Lower leg skin (tissue), 4 donors: ENCODE measurements at regions not wholly inside any gene's neighbourhood (a gene's known extent, or its start where the extent isn't known, plus 50 kb on each side); places are given as distances from the start of the nearest gene placed in this dataset.

Experiments used
- DNase-seq, 2 donors: peaks; one replicate each; pipeline ENCODE4 v3.0.0-alpha.2; 2019; ENCODE audit warnings: low spot score in 2 of 2
- H3K4me3 ChIP-seq: fragments of 200-600 bp; sonication (generic); 2 replicates; pipeline ENCODE4 v1.5.1; 2017; ENCODE audit warnings: mild to moderate bottlenecking, low read depth; ENCODE audit not compliant: poor library complexity, severe bottlenecking
- POLR2A ChIP-seq, 2 donors: fragments of 450-650 bp; IDR thresholded peaks; one replicate each; pipeline ENCODE4 v1.6.1; 2016 to 2017; ENCODE audit warnings: antibody characterized with exemption in 2 of 2, mild to moderate bottlenecking in 1 of 2, moderate library complexity in 1 of 2
- WGBS, 2 donors: methylation state at CpG; one replicate each; pipeline ENCODE4 v1.1.5; 2018; 5-methylcytosine and 5-hydroxymethylcytosine counted together
- intact Hi-C: fragments of 100-400 bp; cut with DNase I; formaldehyde crosslinking; loops from one replicate; pipeline ENCODE4 v1.15.0; 2023; ENCODE audit warnings: low total_unique reads
- TF ChIP-seq, protein P1 (sequence below), 3 donors: fragments of 450-650 bp; IDR thresholded peaks; one replicate each; pipeline ENCODE4 v1.5.1; 2016; ENCODE audit warnings: antibody characterized with exemption in 3 of 3, mild to moderate bottlenecking in 3 of 3, moderate library complexity in 2 of 3

DNA sequence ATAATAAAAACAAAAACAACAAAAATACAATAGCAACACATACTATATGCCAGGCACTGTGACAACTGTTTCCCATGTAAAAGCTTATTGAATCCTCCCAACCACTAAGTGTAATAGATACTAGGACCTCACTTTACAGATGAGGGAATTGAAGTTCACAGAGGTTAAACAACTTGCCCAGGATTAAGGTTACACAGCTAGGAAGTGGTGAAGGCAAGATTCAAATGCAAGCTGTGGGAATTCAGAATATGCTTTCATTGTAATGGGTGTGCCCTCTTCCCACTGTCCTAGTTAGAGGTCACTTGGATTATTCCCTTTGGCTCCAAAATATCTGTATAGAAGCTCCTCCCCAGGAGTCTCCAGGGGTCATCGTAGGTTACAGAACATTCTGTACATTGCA, 231.1 kb downstream of the MREG start:
- DNase-seq: no peak
- H3K4me3 ChIP-seq: no peak overlapping the region
- 64 to 95% methylated on average over 1 of the region's 1 CpG for WGBS, 2 donors
- intact Hi-C loops: no loop called here
- TF ChIP-seq, protein P1, sequence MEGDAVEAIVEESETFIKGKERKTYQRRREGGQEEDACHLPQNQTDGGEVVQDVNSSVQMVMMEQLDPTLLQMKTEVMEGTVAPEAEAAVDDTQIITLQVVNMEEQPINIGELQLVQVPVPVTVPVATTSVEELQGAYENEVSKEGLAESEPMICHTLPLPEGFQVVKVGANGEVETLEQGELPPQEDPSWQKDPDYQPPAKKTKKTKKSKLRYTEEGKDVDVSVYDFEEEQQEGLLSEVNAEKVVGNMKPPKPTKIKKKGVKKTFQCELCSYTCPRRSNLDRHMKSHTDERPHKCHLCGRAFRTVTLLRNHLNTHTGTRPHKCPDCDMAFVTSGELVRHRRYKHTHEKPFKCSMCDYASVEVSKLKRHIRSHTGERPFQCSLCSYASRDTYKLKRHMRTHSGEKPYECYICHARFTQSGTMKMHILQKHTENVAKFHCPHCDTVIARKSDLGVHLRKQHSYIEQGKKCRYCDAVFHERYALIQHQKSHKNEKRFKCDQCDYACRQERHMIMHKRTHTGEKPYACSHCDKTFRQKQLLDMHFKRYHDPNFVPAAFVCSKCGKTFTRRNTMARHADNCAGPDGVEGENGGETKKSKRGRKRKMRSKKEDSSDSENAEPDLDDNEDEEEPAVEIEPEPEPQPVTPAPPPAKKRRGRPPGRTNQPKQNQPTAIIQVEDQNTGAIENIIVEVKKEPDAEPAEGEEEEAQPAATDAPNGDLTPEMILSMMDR (IDR thresholded peaks at IDR 0.05): no peak
- no peak for TF ChIP-seq POLR2A (IDR thresholded peaks at IDR 0.05)

DNA sequence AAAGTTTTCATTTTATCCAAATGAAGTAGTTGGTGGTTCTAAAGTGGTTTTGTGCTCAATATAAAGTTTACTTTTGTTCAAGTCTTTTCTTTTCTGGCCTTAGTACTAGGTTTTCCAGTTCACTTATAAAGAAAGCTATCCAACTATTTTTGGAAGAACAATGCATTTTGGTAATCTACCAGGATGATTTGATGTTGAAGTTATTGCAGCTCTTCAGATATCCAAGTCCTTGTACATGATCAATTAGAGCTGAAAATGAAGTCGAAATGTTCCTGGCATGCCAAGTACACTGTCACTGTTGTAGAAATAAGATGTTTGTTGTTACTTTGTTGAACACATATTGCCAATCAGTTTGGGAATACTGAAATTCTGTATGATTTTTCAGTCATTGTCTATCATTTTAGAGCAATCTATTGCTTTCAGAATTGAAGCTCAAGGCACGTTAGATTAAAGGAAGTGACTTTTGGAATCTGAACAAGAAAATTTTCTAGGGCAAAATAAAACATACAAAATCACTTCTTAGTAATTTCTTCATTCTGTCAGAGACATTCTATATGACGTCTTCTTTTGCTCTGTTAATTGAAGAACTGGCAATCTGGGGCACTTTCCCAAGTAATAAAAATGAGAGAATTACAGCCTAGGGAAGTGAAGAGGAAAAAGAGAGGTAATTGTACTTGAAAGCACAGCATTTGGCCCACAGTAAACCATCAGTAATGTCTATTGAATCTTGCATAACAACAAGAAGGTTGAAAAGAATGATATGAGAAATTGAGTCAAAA, 232.3 kb downstream of the MREG start:
- TF ChIP-seq, protein P1 (IDR thresholded peaks at IDR 0.05): no peak
- no peak for TF ChIP-seq POLR2A (IDR thresholded peaks at IDR 0.05)
- 40 to 41% methylated on average over 3 of the region's 3 CpGs for WGBS, 2 donors
- no peak overlapping the region for H3K4me3 ChIP-seq
- intact Hi-C loops: no loop called here
- DNase-seq: no peak

DNA sequence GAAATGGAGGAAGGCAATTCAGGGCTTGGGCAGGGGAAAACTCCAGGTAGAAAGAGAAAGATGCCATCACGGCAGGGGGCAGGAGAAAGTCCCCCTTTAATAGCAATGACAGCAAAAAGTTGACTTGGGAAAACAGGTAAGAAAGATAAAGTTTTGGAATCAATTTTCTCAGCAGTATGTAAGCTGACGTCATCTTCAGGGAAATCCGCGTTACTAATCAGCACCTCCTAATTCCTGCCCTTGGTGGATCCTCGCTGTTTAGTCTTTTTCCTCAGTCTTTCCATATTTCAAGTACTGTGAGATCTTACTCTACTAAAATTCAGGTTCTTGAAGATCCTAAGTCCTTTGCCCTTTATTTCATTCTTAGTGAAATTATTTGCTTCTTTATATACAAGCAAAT, 233.0 kb downstream of the MREG start:
- intact Hi-C loops: no loop called here
- no peak for TF ChIP-seq POLR2A (IDR thresholded peaks at IDR 0.05)
- TF ChIP-seq, protein P1 (IDR thresholded peaks at IDR 0.05): no peak
- DNase-seq: no peak
- WGBS, 2 donors: 62 to 64% methylated on average over 5 of the region's 5 CpGs
- H3K4me3 ChIP-seq: no peak overlapping the region

DNA sequence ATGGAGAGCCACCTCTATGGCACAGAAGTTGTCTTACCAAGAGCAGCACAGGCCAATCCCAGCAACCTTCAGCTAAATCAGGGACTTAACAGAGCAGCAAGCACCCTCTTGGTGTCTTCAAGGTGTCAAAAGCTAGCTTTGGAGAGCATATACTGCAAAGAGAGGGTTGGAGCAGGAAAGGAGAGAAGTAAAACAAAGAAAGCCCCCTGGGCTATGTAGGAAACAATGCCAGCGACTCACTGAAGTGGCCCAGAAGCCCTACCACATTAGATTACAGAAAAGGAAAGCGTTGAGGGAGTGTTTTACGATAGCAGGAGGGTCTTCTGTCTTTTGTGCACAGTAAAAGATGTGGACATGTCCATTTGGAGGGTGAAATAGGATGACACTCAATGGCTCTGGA, 233.4 kb downstream of the MREG start:
- WGBS, 2 donors: 93 to 94% methylated on average over 3 of the region's 3 CpGs
- no peak overlapping the region for H3K4me3 ChIP-seq
- intact Hi-C loops: no loop called here
- DNase-seq: no peak
- TF ChIP-seq, protein P1 (IDR thresholded peaks at IDR 0.05): no peak
- TF ChIP-seq POLR2A (IDR thresholded peaks at IDR 0.05): no peak

DNA sequence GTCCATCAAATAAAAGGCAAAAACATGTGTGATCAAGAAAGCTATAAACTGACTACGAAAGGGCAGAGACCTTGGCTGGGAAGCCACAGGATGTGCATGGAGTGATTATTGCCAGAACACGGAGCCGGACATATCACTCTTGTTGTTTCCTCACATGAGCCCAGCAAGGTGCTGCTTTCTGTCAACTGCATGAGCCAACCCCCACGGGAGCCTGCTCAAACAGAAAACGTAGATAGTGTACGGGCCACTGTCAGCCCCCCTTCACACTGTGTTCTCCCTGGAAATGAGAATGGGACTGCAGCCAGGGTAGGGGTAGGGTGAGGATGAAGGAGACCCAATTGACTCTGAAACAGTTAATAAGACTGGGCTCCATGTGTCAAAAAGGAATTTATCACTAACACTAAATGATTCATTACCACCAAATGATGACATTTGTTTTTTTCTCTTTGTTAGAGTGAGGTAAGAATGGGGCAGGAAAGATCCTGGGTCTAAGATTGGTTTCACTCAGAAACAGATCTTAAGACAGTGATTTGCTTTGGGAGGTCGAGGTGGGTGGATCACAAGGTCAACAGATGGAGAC, 235.8 kb downstream of the MREG start:
- 78 to 79% methylated on average over 7 of the region's 7 CpGs for WGBS, 2 donors

More for the DNA sequence above, 235.8 kb downstream of the MREG start:
- no peak overlapping the region for H3K4me3 ChIP-seq
- DNase-seq: no peak
- no peak for TF ChIP-seq POLR2A (IDR thresholded peaks at IDR 0.05)
- TF ChIP-seq, protein P1 (IDR thresholded peaks at IDR 0.05): no peak
- intact Hi-C loops: no loop called here
